BE2C (cell line): ENCODE measurements at regions not wholly inside any gene's neighbourhood (a gene's known extent, or its start where the extent isn't known, plus 50 kb on each side); places are given as distances from the start of the nearest gene placed in this dataset.
A peak's percentile ranks its signal among the peaks of the same experiment; 100 is the strongest.

ENCODE experiments used
- DNase-seq: peaks from one replicate; pipeline ENCODE4 v3.0.0-alpha.2; 2020
- H3K27me3 ChIP-seq: fragments of 250-450 bp; sonication (Bioruptor Pico); 2 replicates; pipeline ENCODE4 v1.5.1; 2020; ENCODE audit warnings: mild to moderate bottlenecking
- H3K36me3 ChIP-seq: fragments of 250-450 bp; sonication (Bioruptor Pico); 2 replicates; pipeline ENCODE4 v1.5.1; 2020; ENCODE audit warnings: mild to moderate bottlenecking
- H3K4me1 ChIP-seq: fragments of 250-450 bp; sonication (Bioruptor Pico); 2 replicates; pipeline ENCODE4 v1.5.1; 2020
- H3K4me3 ChIP-seq: 2 replicates; pipeline ENCODE4 v1.5.1; 2011; ENCODE audit warnings: low read depth, low read length
- H3K9me3 ChIP-seq: fragments of 250-450 bp; sonication (Bioruptor Pico); 2 replicates; pipeline ENCODE4 v1.5.1; 2020
- TF ChIP-seq, protein P1 (sequence below): IDR thresholded peaks from 2 replicates; pipeline ENCODE4 v1.5.1; 2012; ENCODE audit warnings: mild to moderate bottlenecking, low read depth, low read length

DNA sequence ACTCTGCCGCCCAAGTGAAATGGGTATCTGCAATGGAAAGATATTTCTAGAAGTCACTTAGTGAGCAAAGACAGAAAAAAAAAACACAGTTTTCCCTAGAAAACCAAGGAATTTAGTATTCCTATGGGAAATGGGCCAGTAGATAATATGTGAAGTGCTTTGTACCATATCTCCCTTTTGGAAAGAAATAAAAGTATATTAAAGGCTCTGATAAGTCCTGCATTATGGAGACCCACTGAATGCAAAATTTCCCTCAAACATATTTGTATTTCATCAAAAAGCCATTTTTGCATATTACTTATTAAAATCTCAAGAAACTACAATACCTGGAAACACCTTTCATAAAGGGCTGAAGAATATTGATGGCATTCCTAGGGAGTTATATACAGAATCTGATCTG is 51.6 kb upstream of the DYNLRB2 start:
- Histone ChIP-seq H3K9me3 (no peaks in the 10 kb centered on the region; the same call in 1 of the 2 replicates), H3K4me1 (no peaks in the 10 kb centered on the region), H3K36me3 (no peaks in the 10 kb centered on the region), H3K27me3 (no peaks in the 10 kb centered on the region), H3K4me3 (no peak overlapping the region)
- TF ChIP-seq, protein P1, sequence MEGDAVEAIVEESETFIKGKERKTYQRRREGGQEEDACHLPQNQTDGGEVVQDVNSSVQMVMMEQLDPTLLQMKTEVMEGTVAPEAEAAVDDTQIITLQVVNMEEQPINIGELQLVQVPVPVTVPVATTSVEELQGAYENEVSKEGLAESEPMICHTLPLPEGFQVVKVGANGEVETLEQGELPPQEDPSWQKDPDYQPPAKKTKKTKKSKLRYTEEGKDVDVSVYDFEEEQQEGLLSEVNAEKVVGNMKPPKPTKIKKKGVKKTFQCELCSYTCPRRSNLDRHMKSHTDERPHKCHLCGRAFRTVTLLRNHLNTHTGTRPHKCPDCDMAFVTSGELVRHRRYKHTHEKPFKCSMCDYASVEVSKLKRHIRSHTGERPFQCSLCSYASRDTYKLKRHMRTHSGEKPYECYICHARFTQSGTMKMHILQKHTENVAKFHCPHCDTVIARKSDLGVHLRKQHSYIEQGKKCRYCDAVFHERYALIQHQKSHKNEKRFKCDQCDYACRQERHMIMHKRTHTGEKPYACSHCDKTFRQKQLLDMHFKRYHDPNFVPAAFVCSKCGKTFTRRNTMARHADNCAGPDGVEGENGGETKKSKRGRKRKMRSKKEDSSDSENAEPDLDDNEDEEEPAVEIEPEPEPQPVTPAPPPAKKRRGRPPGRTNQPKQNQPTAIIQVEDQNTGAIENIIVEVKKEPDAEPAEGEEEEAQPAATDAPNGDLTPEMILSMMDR, result no peak
- DNase-seq, result no peak

GRCh38 chr16:80488167-80488566 is 52.6 kb upstream of the DYNLRB2 start:
- no peak for DNase-seq
- Histone ChIP-seq H3K36me3 (no peaks in the 10 kb centered on the region), H3K9me3 (no peaks in the 10 kb centered on the region; the same call in 1 of the 2 replicates), H3K27me3 (no peaks in the 10 kb centered on the region), H3K4me1 (no peaks in the 10 kb centered on the region), H3K4me3 (no peak overlapping the region)
- TF ChIP-seq, protein P1, result no peak

DNA sequence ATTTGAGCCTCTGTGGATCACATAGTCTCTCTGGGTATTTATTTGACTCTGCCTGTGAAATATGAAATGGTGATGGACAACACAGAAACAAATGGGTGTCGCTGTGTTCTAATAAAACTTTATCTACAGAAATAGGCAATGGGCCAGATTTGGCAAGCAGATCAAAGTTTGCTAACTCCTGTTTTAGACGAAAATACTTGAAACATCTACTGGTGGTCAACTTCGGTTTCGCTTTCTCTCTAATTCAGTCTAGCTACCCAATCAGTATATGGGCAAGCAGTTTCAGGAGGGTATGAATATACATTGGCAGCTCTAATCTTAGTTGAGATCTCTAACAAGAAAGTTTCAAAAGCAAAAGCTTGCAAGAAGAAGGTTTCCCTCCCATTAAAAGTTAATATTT is 60.1 kb upstream of the DYNLRB2 start:
- DNase-seq, result no peak
- no peaks in the 10 kb centered on the region for H3K4me1 ChIP-seq
- no peaks in the 10 kb centered on the region; the same call in none of the 2 replicates for H3K9me3 ChIP-seq
- H3K36me3 ChIP-seq, result no peaks in the 10 kb centered on the region
- no peaks in the 10 kb centered on the region for H3K27me3 ChIP-seq
- TF ChIP-seq, protein P1, result no peak
- H3K4me3 ChIP-seq, result no peak overlapping the region

DNA sequence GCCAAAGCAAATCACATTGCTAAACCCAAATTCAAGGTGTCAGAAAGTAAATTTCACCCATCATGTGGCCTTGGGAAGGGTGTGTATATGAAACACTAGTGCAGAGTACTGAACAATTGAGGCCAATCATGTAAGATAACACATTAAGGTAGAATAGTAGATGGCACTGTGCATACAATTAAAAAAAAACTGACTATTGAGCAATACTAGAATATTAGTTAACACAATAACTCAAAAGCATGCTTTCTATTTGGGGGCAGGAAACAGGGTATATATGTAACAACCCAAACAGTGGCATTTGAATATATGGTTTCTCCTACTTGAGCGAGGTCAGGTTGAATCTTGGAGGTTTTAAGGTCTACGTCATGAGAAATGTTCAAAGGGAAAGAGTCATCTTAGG is 63.0 kb upstream of the DYNLRB2 start:
- H3K4me1 ChIP-seq, result no peaks in the 10 kb centered on the region
- TF ChIP-seq, protein P1, result no peak
- H3K27me3 ChIP-seq, result no peaks in the 10 kb centered on the region
- H3K4me3 ChIP-seq, result no peak overlapping the region
- no peak for DNase-seq
- H3K9me3 ChIP-seq, result peaks cover 2% of the 10 kb centered on the region
- H3K36me3 ChIP-seq, result no peaks in the 10 kb centered on the region

GRCh38 chr16:80468029-80468428 is 72.8 kb upstream of the DYNLRB2 start:
- Histone ChIP-seq H3K4me1 (no peaks in the 10 kb centered on the region), H3K9me3 (no peaks in the 10 kb centered on the region), H3K27me3 (no peaks in the 10 kb centered on the region), H3K4me3 (no peak overlapping the region), H3K36me3 (no peaks in the 10 kb centered on the region)
- TF ChIP-seq, protein P1, result no peak
- DNase-seq, result no peak

DNA sequence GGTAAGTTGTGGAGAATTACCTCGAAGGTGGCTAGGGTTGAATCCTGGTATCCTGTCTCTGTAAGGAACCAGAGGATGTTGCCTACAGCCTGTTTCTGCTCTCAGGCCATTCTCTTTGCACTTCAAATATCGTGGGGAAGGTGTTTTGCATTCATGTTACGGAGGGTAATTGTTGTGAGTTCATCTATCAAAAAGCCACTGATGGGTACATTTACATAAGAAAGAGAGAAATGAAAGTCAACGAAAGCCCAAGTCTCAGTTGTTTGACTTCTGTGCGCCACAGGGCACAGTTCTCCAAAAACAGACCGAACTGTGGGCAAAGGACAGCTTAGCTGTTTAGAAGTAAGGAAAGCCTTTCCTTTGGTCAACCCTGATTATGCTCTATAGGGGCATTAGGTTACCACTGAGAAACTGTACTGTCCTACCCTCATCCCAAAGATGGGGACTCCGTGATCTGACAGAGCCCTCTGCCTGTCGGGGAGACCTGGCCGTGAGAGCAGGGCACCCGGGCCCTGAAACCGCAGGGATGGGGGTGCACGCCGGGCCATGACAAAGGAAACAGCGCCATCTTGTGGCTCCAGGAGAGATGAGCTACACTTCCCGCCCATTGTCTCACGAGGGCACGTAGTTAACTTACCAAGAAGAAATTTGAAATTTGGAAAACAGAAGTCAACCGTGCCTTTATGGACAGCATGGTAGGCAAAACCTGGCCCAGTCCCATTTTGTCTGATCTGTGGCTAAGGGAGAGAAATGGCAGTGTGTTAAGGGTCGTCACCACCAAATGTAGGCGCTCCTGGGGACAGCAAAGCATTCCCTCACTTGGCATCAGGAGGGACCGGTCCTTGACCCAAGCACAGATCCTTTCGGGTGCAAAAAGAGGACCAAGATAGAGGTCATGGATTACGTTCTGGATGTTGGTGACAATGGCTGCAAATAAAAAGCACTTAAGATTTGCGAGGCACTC is 74.5 kb upstream of the DYNLRB2 start:
- no peaks in the 10 kb centered on the region for H3K36me3 ChIP-seq
- peak; percentile 19 for DNase-seq
- TF ChIP-seq, protein P1, result peak; percentile 46
- H3K4me1 ChIP-seq, result no peaks in the 10 kb centered on the region
- no peaks in the 10 kb centered on the region for H3K27me3 ChIP-seq
- H3K9me3 ChIP-seq, result no peaks in the 10 kb centered on the region
- no peak overlapping the region for H3K4me3 ChIP-seq
